DOHH2 (cell line): ENCODE measurements at regions not wholly inside any gene's neighbourhood (a gene's known extent, or its start where the extent isn't known, plus 50 kb on each side); places are given as distances from the start of the nearest gene placed in this dataset.

Source experiments
- CTCF ChIP-seq: fragments of 200-600 bp; sonication (generic); IDR thresholded peaks from one replicate; pipeline ENCODE4 v1.5.1; 2014; ENCODE audit warnings: antibody characterized with exemption, mild to moderate bottlenecking, low read depth, low read length; ENCODE audit not compliant: poor library complexity, severe bottlenecking
- EZH2phosphoT487 ChIP-seq: fragments of 200-600 bp; sonication (generic); IDR thresholded peaks from 2 replicates; pipeline ENCODE4 v1.6.1; 2017; ENCODE audit warnings: borderline replicate concordance, mild to moderate bottlenecking, antibody characterized with exemption, low read length, moderate library complexity, mixed read lengths

- TF ChIP-seq CTCF (no peak), EZH2phosphoT487 (no peak)
Observed at GRCh38 chr2:238714038-238714528, 133.8 kb upstream of the TWIST2 start.
